ENCODE measurements at regions not wholly inside any gene's neighbourhood (a gene's known extent, or its start where the extent isn't known, plus 50 kb on each side); places are given as distances from the start of the nearest gene placed in this dataset.
"Not testable (repeated sequence)": the region's sequence is repeated elsewhere in the genome, so short reads cannot be mapped to it uniquely, and the experiment has no call there.

- no peak for TF ChIP-seq CTCF (IDR thresholded peaks at IDR 0.05; ENCODE audit: control extremely low read depth, extremely low read depth, low read depth, missing control alignments)
- CTCF ChIA-PET = no interaction called here
- no peak for DNase-seq (ENCODE audit: extremely low spot score)
- POLR2A ChIA-PET = no interaction called here
Measured at GRCh38 chrY:12303464-12303863, 397.6 kb upstream of the USP9Y start.

GRCh38 chrY:12305456-12305855 lies 395.6 kb upstream of the USP9Y start:
- no peak for DNase-seq (ENCODE audit: extremely low spot score)
- ChIA-PET CTCF (no interaction called here), POLR2A (no interaction called here)
- TF ChIP-seq CTCF (IDR thresholded peaks at IDR 0.05; ENCODE audit: control extremely low read depth, extremely low read depth, low read depth, missing control alignments) = no peak

- ChIA-PET POLR2A (no interaction called here), CTCF (no interaction called here)
- peak; percentile 3 for DNase-seq (ENCODE audit: extremely low spot score)
- peak; percentile 16 for TF ChIP-seq CTCF (IDR thresholded peaks at IDR 0.05; ENCODE audit: control extremely low read depth, extremely low read depth, low read depth, missing control alignments)
Measured at GRCh38 chrY:12309212-12309611, 391.8 kb upstream of the USP9Y start.

GRCh38 chrY:12310832-12311231 lies 390.2 kb upstream of the USP9Y start:
- DNase-seq (ENCODE audit: extremely low spot score) = no peak
- POLR2A ChIA-PET = no interaction called here
- no peak for TF ChIP-seq CTCF (IDR thresholded peaks at IDR 0.05; ENCODE audit: control extremely low read depth, extremely low read depth, low read depth, missing control alignments)
- CTCF ChIA-PET = interaction anchor here (1.6 kb wide), 1 partner anchor 12 kb away, joined by 3 read pairs; no protein-coding TSS in a partner anchor

GRCh38 chrY:12327751-12328150 lies 373.3 kb upstream of the USP9Y start:
- ChIA-PET CTCF (no interaction called here), POLR2A (no interaction called here)
- TF ChIP-seq CTCF (IDR thresholded peaks at IDR 0.05; ENCODE audit: control extremely low read depth, extremely low read depth, low read depth, missing control alignments) = no peak
- DNase-seq (ENCODE audit: extremely low spot score) = no peak

GRCh38 chrY:12331917-12332316 lies 369.1 kb upstream of the USP9Y start:
- POLR2A ChIA-PET; DNase-seq (ENCODE audit: extremely low spot score); CTCF ChIA-PET: not testable (repeated sequence)

- DNase-seq (ENCODE audit: extremely low spot score) = no peak
- ChIA-PET CTCF (interaction anchor here (1.1 kb wide), 1 partner anchor 11 kb away, joined by 3 read pairs; no protein-coding TSS in a partner anchor), POLR2A (no interaction called here)
- no peak for TF ChIP-seq CTCF (IDR thresholded peaks at IDR 0.05; ENCODE audit: control extremely low read depth, extremely low read depth, low read depth, missing control alignments)
Measured at GRCh38 chrY:12343211-12343610, 357.8 kb upstream of the USP9Y start.
